GM12878 (cell line): ENCODE measurements at regions not wholly inside any gene's neighbourhood (a gene's known extent, or its start where the extent isn't known, plus 50 kb on each side); places are given as distances from the start of the nearest gene placed in this dataset.

Experiments used
- ATAC-seq: fragments of 200-7000 bp; cut with Tn5 transposase; 3 replicates; pipeline ENCODE4 v1.9.1; 2020; ENCODE audit warnings: mild to moderate bottlenecking, moderate library complexity
- BruUV-seq: library from RNA; stranded (reverse); fragments of 400-500 nt; replicated peaks from 2 replicates; lab custom pipeline; 2021; lab: Mats Ljungman, UMichigan
- CTCF ChIA-PET: fragments of 300-600 bp; sonication (Branson Sonifier 250); formaldehyde crosslinking; extraction: SDS; loops from one replicate; lab custom pipeline; 2021; ENCODE audit warnings: inconsistent platforms; lab: Yijun Ruan, JAX
- POLR2A ChIA-PET: fragments of 350-600 bp; formaldehyde crosslinking; extraction: SDS; loops from one replicate; lab custom pipeline; 2021; ENCODE audit warnings: inconsistent platforms; lab: Charles Lee
- RAD21 ChIA-PET: fragments of 300-600 bp; sonication (Branson Sonifier 250); formaldehyde crosslinking; loops from one replicate; lab custom pipeline; 2023; ENCODE audit warnings: antibody characterized with exemption; ENCODE audit not compliant: unreplicated experiment; lab: Charles Lee
- SMC1A ChIA-PET: fragments of 300-600 bp; sonication (Branson Sonifier 250); formaldehyde crosslinking; loops from one replicate; lab custom pipeline; 2023; ENCODE audit not compliant: unreplicated experiment, uncharacterized antibody; lab: Charles Lee
- DNase-seq: peaks from one replicate; pipeline ENCODE4 v3.0.0-alpha.2; 2011; ENCODE audit warnings: low read depth, low spot score
- FAIRE-seq: peaks from 3 replicates; lab custom pipeline; 2011; peaks lifted over from hg19 to GRCh38; lab: Jason Lieb, UNC
- H2AFZ ChIP-seq: 2 replicates; pipeline ENCODE4 v1.6.0; 2011; ENCODE audit warnings: low read depth, low read length, control low read depth; ENCODE audit not compliant: control insufficient read depth
- H3K27ac ChIP-seq: 2 replicates; pipeline ENCODE4 v1.5.1; 2011; ENCODE audit warnings: control low read depth; ENCODE audit not compliant: control insufficient read depth, insufficient read depth
- H3K27me3 ChIP-seq, 2 experiments: replicated peaks in 1 of 2; 2 replicates each; pipeline versions ENCODE4 v1.6.0 to v1.6.1; 2011; ENCODE audit warnings: low read length in 1 of 2; ENCODE audit not compliant: control insufficient read depth in 2 of 2, insufficient read depth in 2 of 2
- H3K36me3 ChIP-seq, 2 experiments: 2 replicates each; pipeline ENCODE4 v1.5.1; 2011; ENCODE audit warnings: low read length in 1 of 2; ENCODE audit not compliant: control insufficient read depth in 2 of 2, insufficient read depth in 2 of 2
- H3K4me1 ChIP-seq: 2 replicates; pipeline ENCODE4 v1.6.1; 2011; ENCODE audit warnings: mild to moderate bottlenecking, low read length, moderate library complexity, mixed read lengths; ENCODE audit not compliant: control insufficient read depth, insufficient read depth
- H3K4me2 ChIP-seq: 2 replicates; pipeline ENCODE4 v1.6.0; 2011; ENCODE audit warnings: control low read depth; ENCODE audit not compliant: control insufficient read depth, insufficient read depth
- H3K4me3 ChIP-seq: fragments of 200-600 bp; sonication (generic); 2 replicates; pipeline ENCODE4 v1.5.1; 2016
- H3K79me2 ChIP-seq: 2 replicates; pipeline ENCODE4 v1.6.0; 2011; ENCODE audit warnings: low read length; ENCODE audit not compliant: control insufficient read depth, insufficient read depth
- H3K9ac ChIP-seq: 2 replicates; pipeline ENCODE4 v1.8.0; 2011; ENCODE audit warnings: low read length, control low read depth, mixed read lengths; ENCODE audit not compliant: control insufficient read depth, insufficient read depth
- H3K9me3 ChIP-seq: replicated peaks from 3 replicates; pipeline ENCODE4 v1.5.1; 2011; ENCODE audit warnings: mild to moderate bottlenecking, low read length; ENCODE audit not compliant: control insufficient read depth, insufficient read depth
- H4K20me1 ChIP-seq: 2 replicates; pipeline ENCODE4 v1.6.0; 2011; ENCODE audit not compliant: control insufficient read depth, insufficient read depth
- ATF7 ChIP-seq: fragments of 450-650 bp; IDR thresholded peaks from 2 replicates; pipeline ENCODE4 v1.6.1; 2016; ENCODE audit warnings: low read depth, mild to moderate bottlenecking
- BHLHE40 ChIP-seq, 2 experiments: fragments of 450-650 bp in 1 of 2; IDR thresholded peaks; 2 replicates each; pipeline ENCODE4 v1.6.1; 2011 to 2017; ENCODE audit warnings: low read depth in 2 of 2, borderline replicate concordance in 1 of 2, improper control_type of control experiment in 1 of 2, low read length in 1 of 2, mild to moderate bottlenecking in 1 of 2
- CBX3 ChIP-seq: fragments of 200-600 bp; sonication (generic); IDR thresholded peaks from 2 replicates; pipeline ENCODE4 v1.6.1; 2016; ENCODE audit warnings: low read depth, borderline replicate concordance
- EGR1 ChIP-seq, 2 experiments: IDR thresholded peaks; 1 replicate in 1 of 2; 2 replicates in 1 of 2; pipeline ENCODE4 v1.6.1; 2011 to 2012; ENCODE audit warnings: low read depth in 2 of 2, low read length in 2 of 2, borderline replicate concordance in 1 of 2, mild to moderate bottlenecking in 1 of 2, moderate library complexity in 1 of 2
- FOXM1 ChIP-seq: IDR thresholded peaks from 2 replicates; pipeline ENCODE4 v1.6.1; 2012; ENCODE audit warnings: low read depth, mild to moderate bottlenecking, inconsistent platforms, low read length, moderate library complexity
- HSF1 ChIP-seq: fragments of 150-350 bp; IDR thresholded peaks from 2 replicates; pipeline ENCODE4 v1.6.1; 2014; ENCODE audit warnings: mild to moderate bottlenecking, low read depth, low read length
- IKZF2 ChIP-seq, 2 experiments: fragments of 450-650 bp; IDR thresholded peaks; 2 replicates each; pipeline ENCODE4 v1.6.1; 2017; ENCODE audit warnings: mild to moderate bottlenecking in 2 of 2, moderate library complexity in 2 of 2
- NFIC ChIP-seq: IDR thresholded peaks from 2 replicates; pipeline ENCODE4 v1.6.1; 2012; ENCODE audit warnings: low read depth, mild to moderate bottlenecking, inconsistent platforms, low read length, moderate library complexity
- POU2F2 ChIP-seq: IDR thresholded peaks from 3 replicates; pipeline ENCODE4 v1.6.1; 2011; ENCODE audit warnings: low read depth, mild to moderate bottlenecking, low read length, borderline replicate concordance
- SREBF1 ChIP-seq: IDR thresholded peaks from 2 replicates; pipeline ENCODE4 v1.6.1; 2012; ENCODE audit warnings: mild to moderate bottlenecking, low read length
- ZNF274 ChIP-seq: IDR thresholded peaks from one replicate; pipeline ENCODE4 v1.8.0; 2011; ENCODE audit not compliant: insufficient read length, insufficient read depth
- ZNF592 ChIP-seq: fragments of 450-650 bp; IDR thresholded peaks from 2 replicates; pipeline ENCODE4 v1.6.1; 2017; ENCODE audit warnings: mild to moderate bottlenecking, moderate library complexity
- ZNF687 ChIP-seq: fragments of 450-650 bp; IDR thresholded peaks from 2 replicates; pipeline ENCODE4 v1.6.1; 2017; ENCODE audit warnings: mild to moderate bottlenecking, moderate library complexity
- WGBS: methylation state at CpG from one replicate; pipeline ENCODE4 v1.1.6; 2016; ENCODE audit warnings: low lambda C conversion rate; ENCODE audit not compliant: insufficient replicate concordance, insufficient coverage; ENCODE audit errors: missing lambda C conversion rate; 5-methylcytosine and 5-hydroxymethylcytosine counted together
- in situ Hi-C: fragments of 300-500 bp; cut with MboI; formaldehyde crosslinking; loops from 9 replicates; pipeline ENCODE4 v1.14.3; 2018; ENCODE audit warnings: mixed read lengths
- intact Hi-C: fragments of 100-400 bp; cut with micrococcal nuclease; formaldehyde crosslinking; loops from one replicate; pipeline ENCODE4 v1.14.2; 2022; ENCODE audit not compliant: unreplicated experiment

- TF ChIP-seq HSF1 (no peak), ZNF592 (no peak)
These were observed 165.2 kb upstream of the PDGFD start (continued) for GRCh38 chr11:104329078-104329665.

GRCh38 chr11:104328512-104328907 lies 164.6 kb upstream of the PDGFD start:
- RAD21 ChIA-PET: no interaction called here
- no peak overlapping the region for H3K4me2 ChIP-seq
- POLR2A ChIA-PET: no interaction called here
- BruUV-seq: no TSS peak
- DNase-seq (no peak), ATAC-seq (no peak), FAIRE-seq (no peak)
- no peaks in the 10 kb centered on the region for H4K20me1 ChIP-seq
- H3K79me2 ChIP-seq: no peaks in the 10 kb centered on the region
- H3K9ac ChIP-seq: no peak overlapping the region
- intact Hi-C loops: no loop called here
- no peak overlapping the region for H2AFZ ChIP-seq
- SMC1A ChIA-PET: interaction anchor here (1.4 kb wide), 1 partner anchor 15 kb away, joined by 3 read pairs; no protein-coding TSS in a partner anchor
- 29% methylated on average over 4 of the region's 4 CpGs for whole genome bisulfite sequencing
- CTCF ChIA-PET: no interaction called here
- no peak overlapping the region for H3K27ac ChIP-seq
- no peaks in the 10 kb centered on the region for H3K36me3 ChIP-seq
- in situ Hi-C loops: no loop called here
- no peaks in the 10 kb centered on the region for H3K4me1 ChIP-seq
- H3K27me3 ChIP-seq: no peaks in the 10 kb centered on the region
- H3K4me3 ChIP-seq: no peak overlapping the region
- H3K9me3 ChIP-seq: no peaks in the 10 kb centered on the region
- TF ChIP-seq EGR1 (IDR thresholded peaks at IDR 0.05; ENCODE audit: borderline replicate concordance in 1 of 2, low read depth in 2 of 2, low read length in 2 of 2) (no peak), ATF7 (no peak), CBX3 (no peak), IKZF2 (IDR thresholded peaks at IDR 0.05) (no peak), ZNF687 (no peak), FOXM1 (no peak), ZNF274 (no peak), SREBF1 (no peak), POU2F2 (no peak), BHLHE40 (IDR thresholded peaks at IDR 0.05; ENCODE audit: borderline replicate concordance in 1 of 2, low read depth in 2 of 2, low read length in 1 of 2) (no peak), NFIC (no peak)
